ENCODE measurements at regions not wholly inside any gene's neighbourhood (a gene's known extent, or its start where the extent isn't known, plus 50 kb on each side); places are given as distances from the start of the nearest gene placed in this dataset.
A peak's percentile ranks its signal among the peaks of the same experiment; 100 is the strongest.

DNA sequence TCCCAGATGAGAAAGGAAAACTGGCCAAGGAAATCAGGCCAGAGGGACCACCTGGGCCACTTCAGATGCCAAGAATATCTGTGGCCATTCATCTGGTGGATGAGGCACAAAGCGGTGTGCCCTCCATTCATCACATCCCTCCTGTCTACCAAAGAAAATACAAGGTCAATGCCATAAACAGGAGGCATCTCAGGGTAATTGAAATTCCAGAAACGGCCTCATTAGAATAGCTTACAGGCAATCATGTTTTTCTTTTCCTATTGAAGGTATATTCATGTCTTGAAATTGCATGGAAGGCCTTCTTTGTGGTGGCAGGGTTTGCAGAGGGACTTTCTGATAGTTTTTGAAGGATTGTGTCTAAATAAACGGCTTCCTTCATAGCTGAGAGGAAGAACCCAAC, 578.3 kb downstream of the HAO1 start:
- Histone ChIP-seq H3K36me3 (no peaks in the 10 kb centered on the region), H3K27ac (no peak overlapping the region), H3K9me3 (peaks cover 0 to 5% (median 0%) of the 10 kb centered on the region in 4 donors), H3K4me1 (peaks cover 0 to 4% (median 0%) of the 10 kb centered on the region in 4 donors), H3K27me3 (no peaks in the 10 kb centered on the region), H3K4me3 (no peak overlapping the region)
- 51 to 54% methylated on average over 3 of the region's 3 CpGs for WGBS, 2 donors
- no peak for DNase-seq (ENCODE audit: low spot score in 2 of 2)
- TF ChIP-seq POLR2A (IDR thresholded peaks at IDR 0.05) (no peak), EP300 (IDR thresholded peaks at IDR 0.05) (no peak)
- TF ChIP-seq, protein P1, sequence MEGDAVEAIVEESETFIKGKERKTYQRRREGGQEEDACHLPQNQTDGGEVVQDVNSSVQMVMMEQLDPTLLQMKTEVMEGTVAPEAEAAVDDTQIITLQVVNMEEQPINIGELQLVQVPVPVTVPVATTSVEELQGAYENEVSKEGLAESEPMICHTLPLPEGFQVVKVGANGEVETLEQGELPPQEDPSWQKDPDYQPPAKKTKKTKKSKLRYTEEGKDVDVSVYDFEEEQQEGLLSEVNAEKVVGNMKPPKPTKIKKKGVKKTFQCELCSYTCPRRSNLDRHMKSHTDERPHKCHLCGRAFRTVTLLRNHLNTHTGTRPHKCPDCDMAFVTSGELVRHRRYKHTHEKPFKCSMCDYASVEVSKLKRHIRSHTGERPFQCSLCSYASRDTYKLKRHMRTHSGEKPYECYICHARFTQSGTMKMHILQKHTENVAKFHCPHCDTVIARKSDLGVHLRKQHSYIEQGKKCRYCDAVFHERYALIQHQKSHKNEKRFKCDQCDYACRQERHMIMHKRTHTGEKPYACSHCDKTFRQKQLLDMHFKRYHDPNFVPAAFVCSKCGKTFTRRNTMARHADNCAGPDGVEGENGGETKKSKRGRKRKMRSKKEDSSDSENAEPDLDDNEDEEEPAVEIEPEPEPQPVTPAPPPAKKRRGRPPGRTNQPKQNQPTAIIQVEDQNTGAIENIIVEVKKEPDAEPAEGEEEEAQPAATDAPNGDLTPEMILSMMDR (IDR thresholded peaks at IDR 0.05), result no peak

GRCh38 chr20:7362601-7363000, 577.7 kb downstream of the HAO1 start:
- Histone ChIP-seq H3K4me3 (no peak overlapping the region), H3K27me3 (no peaks in the 10 kb centered on the region), H3K27ac (no peak overlapping the region), H3K9me3 (peaks cover 0 to 5% (median 0%) of the 10 kb centered on the region in 4 donors), H3K4me1 (peaks cover 0 to 4% (median 0%) of the 10 kb centered on the region in 4 donors), H3K36me3 (no peaks in the 10 kb centered on the region)
- no peak for DNase-seq (ENCODE audit: low spot score in 2 of 2)
- 63% methylated on average over 2 of the region's 2 CpGs for WGBS, 2 donors
- no peak for TF ChIP-seq POLR2A (IDR thresholded peaks at IDR 0.05)
- TF ChIP-seq, protein P1 (IDR thresholded peaks at IDR 0.05), result no peak
- no peak for TF ChIP-seq EP300 (IDR thresholded peaks at IDR 0.05)

- Histone ChIP-seq H3K36me3 (no peaks in the 10 kb centered on the region), H3K4me1 (peaks cover 0 to under 1% (median 0%) of the 10 kb centered on the region in 4 donors), H3K27ac (no peak overlapping the region), H3K9me3 (peaks cover 0 to 5% (median 0%) of the 10 kb centered on the region in 4 donors), H3K4me3 (no peak overlapping the region), H3K27me3 (no peaks in the 10 kb centered on the region)
- TF ChIP-seq, protein P1 (IDR thresholded peaks at IDR 0.05), result no peak
- TF ChIP-seq POLR2A (IDR thresholded peaks at IDR 0.05) (no peak), EP300 (IDR thresholded peaks at IDR 0.05) (no peak)
- WGBS, 2 donors, result 92 to 94% methylated on average over 1 of the region's 1 CpG
- DNase-seq (ENCODE audit: low spot score in 2 of 2), result no peak
Measured at GRCh38 chr20:7366189-7366588, 574.1 kb downstream of the HAO1 start.

DNA sequence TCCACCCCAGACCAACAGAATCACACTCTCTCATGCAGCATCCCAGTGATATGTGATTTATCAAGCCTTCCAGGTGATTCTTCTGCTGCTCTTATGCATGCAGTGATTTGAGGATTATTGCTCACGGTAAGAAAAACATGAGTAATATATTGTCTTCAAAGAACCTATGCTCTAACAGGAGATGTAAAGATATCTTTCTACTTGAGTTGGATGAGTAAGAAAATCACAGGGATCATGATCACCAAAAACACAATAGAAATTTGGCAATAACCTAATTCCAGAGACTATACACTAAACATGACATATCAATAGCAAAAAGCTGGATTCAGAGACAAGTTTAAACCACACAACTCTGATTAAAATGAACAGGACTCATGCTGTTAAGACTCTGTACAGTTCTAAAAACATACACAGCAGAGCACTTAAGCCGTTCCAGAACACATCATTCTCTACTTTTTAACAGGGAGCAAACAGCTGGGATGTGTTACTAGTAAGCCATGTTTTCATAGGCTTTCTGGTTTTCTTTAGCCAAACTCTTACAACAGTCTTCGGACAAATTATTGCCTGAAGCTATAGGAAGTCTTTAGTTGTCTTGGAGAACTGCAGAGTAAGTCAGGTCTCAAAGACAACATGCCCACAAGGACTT, 568.6 kb downstream of the HAO1 start:
- H3K27ac ChIP-seq, result no peak overlapping the region
- no peak overlapping the region for H3K4me3 ChIP-seq
- H3K36me3 ChIP-seq, result no peaks in the 10 kb centered on the region
- no peaks in the 10 kb centered on the region for H3K4me1 ChIP-seq
- DNase-seq (ENCODE audit: low spot score in 2 of 2), result no peak
- WGBS, 2 donors, result 48 to 57% methylated on average over 3 of the region's 3 CpGs
- H3K27me3 ChIP-seq, result no peaks in the 10 kb centered on the region
- no peak for TF ChIP-seq POLR2A (IDR thresholded peaks at IDR 0.05)
- TF ChIP-seq EP300 (IDR thresholded peaks at IDR 0.05), result no peak
- TF ChIP-seq, protein P1 (IDR thresholded peaks at IDR 0.05), result no peak
- H3K9me3 ChIP-seq, result peaks cover 0 to 8% (median 0%) of the 10 kb centered on the region in 4 donors

DNA sequence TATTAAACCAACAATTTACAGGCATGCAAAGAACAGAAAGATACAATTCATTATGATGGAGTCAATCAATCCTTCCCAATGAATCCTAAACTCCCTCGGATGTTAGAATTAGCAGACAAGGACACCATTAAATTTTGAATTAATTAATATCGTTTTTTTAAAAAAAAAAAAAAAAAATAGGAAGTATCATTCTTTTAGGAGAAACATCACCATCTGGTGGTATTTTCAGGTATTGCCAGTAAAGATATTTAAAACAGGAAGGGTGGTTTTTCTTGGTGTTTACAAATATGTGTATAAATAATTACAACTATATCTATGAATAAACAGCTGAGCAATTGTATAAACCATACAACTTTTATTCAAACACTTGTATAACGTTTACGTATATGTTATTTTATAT, 564.4 kb downstream of the HAO1 start:
- DNase-seq (ENCODE audit: low spot score in 2 of 2), result no peak
- WGBS, 2 donors, result 52 to 54% methylated on average over 4 of the region's 4 CpGs
- TF ChIP-seq, protein P1 (IDR thresholded peaks at IDR 0.05), result peak in 3 of 5 experiments; percentile 12 to 39 (median 17)
- TF ChIP-seq EP300 (IDR thresholded peaks at IDR 0.05) (no peak), POLR2A (IDR thresholded peaks at IDR 0.05) (no peak)

More for the DNA sequence above, 564.4 kb downstream of the HAO1 start:
- Histone ChIP-seq H3K27ac (no peak overlapping the region), H3K36me3 (no peaks in the 10 kb centered on the region), H3K9me3 (peaks cover 0 to 9% (median 0%) of the 10 kb centered on the region in 4 donors), H3K4me1 (no peaks in the 10 kb centered on the region), H3K4me3 (no peak overlapping the region), H3K27me3 (no peaks in the 10 kb centered on the region)

All from tibial nerve (tissue), 4 donors.